ENCODE measurements at regions not wholly inside any gene's neighbourhood (a gene's known extent, or its start where the extent isn't known, plus 50 kb on each side); places are given as distances from the start of the nearest gene placed in this dataset.

GRCh38 chr5:115440782-115441451, 103.7 kb downstream of the FEM1C start:
- 76% methylated on average over 2 of the region's 2 CpGs for WGBS (ENCODE audit: low lambda C conversion rate, missing lambda C conversion rate)
- no peak for DNase-seq (ENCODE audit: low spot score)
- no peaks in the 10 kb centered on the region for H3K9me3 ChIP-seq (ENCODE audit: low read depth)
- no peak for TF ChIP-seq EZH2phosphoT487 (IDR thresholded peaks at IDR 0.05; ENCODE audit: low read depth, severe bottlenecking, unreplicated experiment)
- no peak for TF ChIP-seq EZH2 (IDR thresholded peaks at IDR 0.05; ENCODE audit: borderline replicate concordance)
- no peak for TF ChIP-seq CTCF (IDR thresholded peaks at IDR 0.05; ENCODE audit: poor library complexity)
- no peaks in the 10 kb centered on the region for H3K36me3 ChIP-seq (replicated peaks; ENCODE audit: insufficient read depth, low read depth)
- no peaks in the 10 kb centered on the region for H3K79me2 ChIP-seq
- no peaks in the 10 kb centered on the region for H3K27me3 ChIP-seq
- no peak overlapping the region for H3K27ac ChIP-seq
- no peak overlapping the region for H2AFZ ChIP-seq
- peaks cover 4% of the 10 kb centered on the region for H3K4me1 ChIP-seq (ENCODE audit: insufficient read depth)
- no peak overlapping the region for H3K4me3 ChIP-seq
- no peaks in the 10 kb centered on the region for H4K20me1 ChIP-seq (ENCODE audit: insufficient read depth, poor library complexity, severe bottlenecking)
- H3K4me2 ChIP-seq: no peak overlapping the region
- no peaks in the 10 kb centered on the region for H3K9me2 ChIP-seq (replicated peaks; ENCODE audit: insufficient read depth)

- H3K4me1 ChIP-seq (ENCODE audit: insufficient read depth): peaks cover 8% of the 10 kb centered on the region
- WGBS (ENCODE audit: low lambda C conversion rate, missing lambda C conversion rate): 87% methylated on average over 2 of the region's 2 CpGs
- TF ChIP-seq EZH2phosphoT487 (IDR thresholded peaks at IDR 0.05; ENCODE audit: low read depth, severe bottlenecking, unreplicated experiment): no peak
- TF ChIP-seq EZH2 (IDR thresholded peaks at IDR 0.05; ENCODE audit: borderline replicate concordance): no peak
- TF ChIP-seq CTCF (IDR thresholded peaks at IDR 0.05; ENCODE audit: poor library complexity): no peak
- no peaks in the 10 kb centered on the region for H4K20me1 ChIP-seq (ENCODE audit: insufficient read depth, poor library complexity, severe bottlenecking)
- no peak overlapping the region for H3K27ac ChIP-seq
- H3K9me2 ChIP-seq (replicated peaks; ENCODE audit: insufficient read depth): no peaks in the 10 kb centered on the region
- H3K79me2 ChIP-seq: no peaks in the 10 kb centered on the region
- no peak overlapping the region for H3K4me2 ChIP-seq
- no peaks in the 10 kb centered on the region for H3K9me3 ChIP-seq (ENCODE audit: low read depth)
- H3K4me3 ChIP-seq: no peak overlapping the region
- no peaks in the 10 kb centered on the region for H3K36me3 ChIP-seq (replicated peaks; ENCODE audit: insufficient read depth, low read depth)
- H3K27me3 ChIP-seq: no peaks in the 10 kb centered on the region
- no peak for DNase-seq (ENCODE audit: low spot score)
- H2AFZ ChIP-seq: no peak overlapping the region
Observed at GRCh38 chr5:115439639-115440038, 104.9 kb downstream of the FEM1C start.

GRCh38 chr5:115439042-115439441, 105.5 kb downstream of the FEM1C start:
- H3K27me3 ChIP-seq: no peaks in the 10 kb centered on the region
- WGBS (ENCODE audit: low lambda C conversion rate, missing lambda C conversion rate): 87% methylated on average over 2 of the region's 2 CpGs
- H3K4me2 ChIP-seq: no peak overlapping the region
- no peak overlapping the region for H3K27ac ChIP-seq
- no peak for TF ChIP-seq CTCF (IDR thresholded peaks at IDR 0.05; ENCODE audit: poor library complexity)
- no peak for TF ChIP-seq EZH2phosphoT487 (IDR thresholded peaks at IDR 0.05; ENCODE audit: low read depth, severe bottlenecking, unreplicated experiment)
- TF ChIP-seq EZH2 (IDR thresholded peaks at IDR 0.05; ENCODE audit: borderline replicate concordance): no peak
- DNase-seq (ENCODE audit: low spot score): no peak
- no peak overlapping the region for H3K4me3 ChIP-seq
- H3K9me3 ChIP-seq (ENCODE audit: low read depth): no peaks in the 10 kb centered on the region
- H3K79me2 ChIP-seq: no peaks in the 10 kb centered on the region
- H3K9me2 ChIP-seq (replicated peaks; ENCODE audit: insufficient read depth): no peaks in the 10 kb centered on the region
- no peaks in the 10 kb centered on the region for H3K36me3 ChIP-seq (replicated peaks; ENCODE audit: insufficient read depth, low read depth)
- H4K20me1 ChIP-seq (ENCODE audit: insufficient read depth, poor library complexity, severe bottlenecking): no peaks in the 10 kb centered on the region
- peaks cover 8% of the 10 kb centered on the region for H3K4me1 ChIP-seq (ENCODE audit: insufficient read depth)
- H2AFZ ChIP-seq: no peak overlapping the region

Data from hepatocyte (in vitro differentiated cells).